AG04450 (cell line): ENCODE measurements at regions not wholly inside any gene's neighbourhood (a gene's known extent, or its start where the extent isn't known, plus 50 kb on each side); places are given as distances from the start of the nearest gene placed in this dataset. TPM values are rescaled to one million over a fixed set of nuclear protein-coding genes. Genes with fewer than 3 reads are reported as not detected.

ENCODE experiments used
- CTCF ChIA-PET: fragments of 300-600, 350-600 bp; formaldehyde crosslinking; extraction: SDS; loops from one replicate; lab custom pipeline; 2022; ENCODE audit warnings: antibody characterized with exemption, inconsistent platforms; lab: Charles Lee
- POLR2A ChIA-PET: fragments of 350-600 bp; formaldehyde crosslinking; extraction: SDS; loops from one replicate; lab custom pipeline; 2021; ENCODE audit warnings: antibody characterized with exemption, inconsistent platforms; lab: Yijun Ruan, JAX
- DNase-seq: peaks from one replicate; pipeline ENCODE4 v3.0.0-alpha.2; 2011; ENCODE audit warnings: low read depth, low spot score
- H3K27ac ChIP-seq: one replicate; pipeline ENCODE4 v1.5.1; 2012; ENCODE audit warnings: low read depth, low read length, control low read depth
- H3K27me3 ChIP-seq: one replicate; pipeline ENCODE4 v1.6.0; 2012; ENCODE audit warnings: low read length; ENCODE audit not compliant: control insufficient read depth, insufficient read depth
- H3K4me3 ChIP-seq: 2 replicates; pipeline ENCODE4 v1.5.1; 2011; ENCODE audit warnings: mild to moderate bottlenecking, low read depth, low read length, control low read depth
- H3K9me3 ChIP-seq: 2 replicates; pipeline ENCODE4 v1.5.1; 2012; ENCODE audit warnings: low read length; ENCODE audit not compliant: control insufficient read depth, insufficient read depth
- small RNA-seq: library from RNA; depleted of rRNA; stranded (forward); fragments of <200 nt; gene quantifications from one replicate; pipeline ENCODE3, GENCODE V24; 2012; ENCODE audit warnings: low read depth; ENCODE audit not compliant: insufficient read length
- TF ChIP-seq, protein P1 (sequence below): IDR thresholded peaks from 2 replicates; pipeline ENCODE4 v1.5.1; 2011; ENCODE audit warnings: low read depth, low read length, control low read depth, inconsistent platforms

- CTCF ChIA-PET: no interaction called here
- no peak overlapping the region for H3K4me3 ChIP-seq
- H3K27ac ChIP-seq: no peak overlapping the region
- TF ChIP-seq, protein P1, sequence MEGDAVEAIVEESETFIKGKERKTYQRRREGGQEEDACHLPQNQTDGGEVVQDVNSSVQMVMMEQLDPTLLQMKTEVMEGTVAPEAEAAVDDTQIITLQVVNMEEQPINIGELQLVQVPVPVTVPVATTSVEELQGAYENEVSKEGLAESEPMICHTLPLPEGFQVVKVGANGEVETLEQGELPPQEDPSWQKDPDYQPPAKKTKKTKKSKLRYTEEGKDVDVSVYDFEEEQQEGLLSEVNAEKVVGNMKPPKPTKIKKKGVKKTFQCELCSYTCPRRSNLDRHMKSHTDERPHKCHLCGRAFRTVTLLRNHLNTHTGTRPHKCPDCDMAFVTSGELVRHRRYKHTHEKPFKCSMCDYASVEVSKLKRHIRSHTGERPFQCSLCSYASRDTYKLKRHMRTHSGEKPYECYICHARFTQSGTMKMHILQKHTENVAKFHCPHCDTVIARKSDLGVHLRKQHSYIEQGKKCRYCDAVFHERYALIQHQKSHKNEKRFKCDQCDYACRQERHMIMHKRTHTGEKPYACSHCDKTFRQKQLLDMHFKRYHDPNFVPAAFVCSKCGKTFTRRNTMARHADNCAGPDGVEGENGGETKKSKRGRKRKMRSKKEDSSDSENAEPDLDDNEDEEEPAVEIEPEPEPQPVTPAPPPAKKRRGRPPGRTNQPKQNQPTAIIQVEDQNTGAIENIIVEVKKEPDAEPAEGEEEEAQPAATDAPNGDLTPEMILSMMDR: no peak
- H3K27me3 ChIP-seq: no peaks in the 10 kb centered on the region
- peaks cover 3% of the 10 kb centered on the region; the same call in 1 of the 2 replicates for H3K9me3 ChIP-seq
- no peak for DNase-seq
- POLR2A ChIA-PET: no interaction called here
Observed at GRCh38 chrX:146264763-146265375, 447.2 kb downstream of the SLITRK2 start.

GRCh38 chrX:146278381-146278780 is 460.8 kb downstream of the SLITRK2 start:
- Histone ChIP-seq H3K27me3 (no peaks in the 10 kb centered on the region), H3K9me3 (peaks cover 6% of the 10 kb centered on the region), H3K27ac (no peak overlapping the region), H3K4me3 (no peak overlapping the region)
- CTCF ChIA-PET: no interaction called here
- TF ChIP-seq, protein P1: no peak
- DNase-seq: no peak
- POLR2A ChIA-PET: no interaction called here

Small RNA genes in the stretch of these regions (small RNA-seq; reads per million reads assigned to genes)
- gene MIR888 (not detected), gene MIR890 (not detected), gene MIR891A (not detected), gene MIR891B (not detected), gene MIR892A (not detected), gene MIR892B (not detected), gene MIR892C (not detected)
